ENCODE measurements at regions not wholly inside any gene's neighbourhood (a gene's known extent, or its start where the extent isn't known, plus 50 kb on each side); places are given as distances from the start of the nearest gene placed in this dataset.

GRCh38 chr10:125337510-125337909, 177.1 kb upstream of the CTBP2 start:
- ChIA-PET POLR2A (no interaction called here), RAD21 (ENCODE audit: unreplicated experiment) (no interaction called here), SMC1A (ENCODE audit: uncharacterized antibody, unreplicated experiment) (interaction anchor here (1.0 kb wide), 1 partner anchor 8 kb away, joined by 3 read pairs; no protein-coding TSS in a partner anchor), CTCF (no interaction called here)
- H2AFZ ChIP-seq (ENCODE audit: control insufficient read depth, low read depth, low read length), result no peak overlapping the region
- FAIRE-seq (no peak), ATAC-seq (no peak), DNase-seq (ENCODE audit: low read depth, low spot score) (no peak)
- H3K4me1 ChIP-seq (ENCODE audit: control insufficient read depth, insufficient read depth, low read length), result no peaks in the 10 kb centered on the region
- H3K9me3 ChIP-seq (replicated peaks; ENCODE audit: control insufficient read depth, insufficient read depth, low read length), result no peaks in the 10 kb centered on the region
- in situ Hi-C loops (cut with MboI) (no loop called here), intact Hi-C loops (cut with micrococcal nuclease; ENCODE audit: unreplicated experiment) (no loop called here)
- no peaks in the 10 kb centered on the region for H4K20me1 ChIP-seq (ENCODE audit: control insufficient read depth, insufficient read depth)
- no peak overlapping the region for H3K27ac ChIP-seq (ENCODE audit: control insufficient read depth, insufficient read depth)
- no peaks in the 10 kb centered on the region for H3K36me3 ChIP-seq (ENCODE audit: control insufficient read depth in 2 of 2, insufficient read depth in 2 of 2, low read length in 1 of 2)
- BruUV-seq (replicated peaks), result no TSS peak
- no peaks in the 10 kb centered on the region for H3K27me3 ChIP-seq (replicated peaks in 1 of 2; ENCODE audit: control insufficient read depth in 2 of 2, insufficient read depth in 2 of 2, low read length in 1 of 2)
- no peak overlapping the region for H3K4me3 ChIP-seq
- H3K79me2 ChIP-seq (ENCODE audit: control insufficient read depth, insufficient read depth, low read length), result no peaks in the 10 kb centered on the region
- TF ChIP-seq, protein P1, sequence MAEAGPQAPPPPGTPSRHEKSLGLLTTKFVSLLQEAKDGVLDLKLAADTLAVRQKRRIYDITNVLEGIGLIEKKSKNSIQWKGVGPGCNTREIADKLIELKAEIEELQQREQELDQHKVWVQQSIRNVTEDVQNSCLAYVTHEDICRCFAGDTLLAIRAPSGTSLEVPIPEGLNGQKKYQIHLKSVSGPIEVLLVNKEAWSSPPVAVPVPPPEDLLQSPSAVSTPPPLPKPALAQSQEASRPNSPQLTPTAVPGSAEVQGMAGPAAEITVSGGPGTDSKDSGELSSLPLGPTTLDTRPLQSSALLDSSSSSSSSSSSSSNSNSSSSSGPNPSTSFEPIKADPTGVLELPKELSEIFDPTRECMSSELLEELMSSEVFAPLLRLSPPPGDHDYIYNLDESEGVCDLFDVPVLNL (IDR thresholded peaks at IDR 0.05; ENCODE audit: low read depth, low read length), result no peak
- no peak for TF ChIP-seq ZBTB40 (IDR thresholded peaks at IDR 0.05; ENCODE audit: borderline replicate concordance)
- TF ChIP-seq, protein P2, sequence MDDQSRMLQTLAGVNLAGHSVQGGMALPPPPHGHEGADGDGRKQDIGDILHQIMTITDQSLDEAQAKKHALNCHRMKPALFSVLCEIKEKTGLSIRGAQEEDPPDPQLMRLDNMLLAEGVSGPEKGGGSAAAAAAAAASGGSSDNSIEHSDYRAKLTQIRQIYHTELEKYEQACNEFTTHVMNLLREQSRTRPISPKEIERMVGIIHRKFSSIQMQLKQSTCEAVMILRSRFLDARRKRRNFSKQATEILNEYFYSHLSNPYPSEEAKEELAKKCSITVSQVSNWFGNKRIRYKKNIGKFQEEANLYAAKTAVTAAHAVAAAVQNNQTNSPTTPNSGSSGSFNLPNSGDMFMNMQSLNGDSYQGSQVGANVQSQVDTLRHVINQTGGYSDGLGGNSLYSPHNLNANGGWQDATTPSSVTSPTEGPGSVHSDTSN (IDR thresholded peaks at IDR 0.05; ENCODE audit: insufficient replicate concordance, low read depth, low read length), result no peak
- TF ChIP-seq HDGF (IDR thresholded peaks at IDR 0.05), result no peak
- no peak for TF ChIP-seq MTA3 (IDR thresholded peaks at IDR 0.05; ENCODE audit: borderline replicate concordance, low read length)
- no peak for TF ChIP-seq ASH2L (IDR thresholded peaks at IDR 0.05; ENCODE audit: borderline replicate concordance, low read depth)
- no peak for TF ChIP-seq BCLAF1 (IDR thresholded peaks at IDR 0.05)
- TF ChIP-seq NRF1 (conservative IDR thresholded peaks at IDR 0.05; ENCODE audit: low read depth, low read length), result no peak
- no peak for TF ChIP-seq SREBF2 (IDR thresholded peaks at IDR 0.05; ENCODE audit: low read length)
- TF ChIP-seq, protein P3, sequence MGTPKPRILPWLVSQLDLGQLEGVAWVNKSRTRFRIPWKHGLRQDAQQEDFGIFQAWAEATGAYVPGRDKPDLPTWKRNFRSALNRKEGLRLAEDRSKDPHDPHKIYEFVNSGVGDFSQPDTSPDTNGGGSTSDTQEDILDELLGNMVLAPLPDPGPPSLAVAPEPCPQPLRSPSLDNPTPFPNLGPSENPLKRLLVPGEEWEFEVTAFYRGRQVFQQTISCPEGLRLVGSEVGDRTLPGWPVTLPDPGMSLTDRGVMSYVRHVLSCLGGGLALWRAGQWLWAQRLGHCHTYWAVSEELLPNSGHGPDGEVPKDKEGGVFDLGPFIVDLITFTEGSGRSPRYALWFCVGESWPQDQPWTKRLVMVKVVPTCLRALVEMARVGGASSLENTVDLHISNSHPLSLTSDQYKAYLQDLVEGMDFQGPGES (IDR thresholded peaks at IDR 0.05), result no peak
- no peak for TF ChIP-seq MTA2 (IDR thresholded peaks at IDR 0.05; ENCODE audit: low read depth)
- no peak overlapping the region for H3K4me2 ChIP-seq (ENCODE audit: control insufficient read depth, insufficient read depth)
- WGBS (ENCODE audit: insufficient coverage, insufficient replicate concordance, low lambda C conversion rate, missing lambda C conversion rate), result 46% methylated on average over 5 of the region's 5 CpGs
- H3K9ac ChIP-seq (ENCODE audit: control insufficient read depth, insufficient read depth, low read length), result no peak overlapping the region
